H9 (cell line): ENCODE measurements at regions not wholly inside any gene's neighbourhood (a gene's known extent, or its start where the extent isn't known, plus 50 kb on each side); places are given as distances from the start of the nearest gene placed in this dataset.

Source experiments
- DNase-seq: peaks from one replicate; pipeline ENCODE4 v3.0.0-alpha.2; 2017
- H2AFZ ChIP-seq: one replicate; pipeline ENCODE4 v1.6.1; 2013; ENCODE audit warnings: mild to moderate bottlenecking, low read length, control low read depth, moderate library complexity
- H2AK5ac ChIP-seq: 2 replicates; pipeline ENCODE4 v1.6.1; 2013; ENCODE audit warnings: low read length, control low read depth, mixed read lengths; ENCODE audit not compliant: insufficient read length
- H2BK120ac ChIP-seq: one replicate; pipeline ENCODE4 v1.6.1; 2013; ENCODE audit warnings: low read depth, mild to moderate bottlenecking, low read length, control low read depth, inconsistent platforms; ENCODE audit not compliant: poor library complexity, severe bottlenecking
- H2BK12ac ChIP-seq: 2 replicates; pipeline ENCODE4 v1.6.1; 2013; ENCODE audit warnings: low read length, control low read depth, mixed read lengths, low read depth; ENCODE audit not compliant: insufficient read length
- H2BK15ac ChIP-seq: 2 replicates; pipeline ENCODE4 v1.6.1; 2013; ENCODE audit warnings: low read depth, low read length, control low read depth
- H2BK20ac ChIP-seq: one replicate; pipeline ENCODE4 v1.6.1; 2013; ENCODE audit warnings: low read depth, mild to moderate bottlenecking, low read length, control low read depth, inconsistent platforms; ENCODE audit not compliant: poor library complexity, severe bottlenecking
- H2BK5ac ChIP-seq: 2 replicates; pipeline ENCODE4 v1.6.1; 2013; ENCODE audit warnings: low read length, control low read depth, mixed read lengths; ENCODE audit not compliant: insufficient read length
- H3K14ac ChIP-seq: 2 replicates; pipeline ENCODE4 v1.6.1; 2013; ENCODE audit warnings: low read length, control low read depth; ENCODE audit not compliant: insufficient read depth
- H3K18ac ChIP-seq: 2 replicates; pipeline ENCODE4 v1.6.1; 2013; ENCODE audit warnings: low read depth, mild to moderate bottlenecking, mixed read lengths, low read length, control low read depth; ENCODE audit not compliant: insufficient read length
- H3K23ac ChIP-seq: 2 replicates; pipeline ENCODE4 v1.6.1; 2013; ENCODE audit warnings: low read length, control low read depth, mixed read lengths, low read depth; ENCODE audit not compliant: insufficient read length
- H3K23me2 ChIP-seq: 2 replicates; pipeline ENCODE4 v1.6.1; 2013; ENCODE audit warnings: low read depth, mild to moderate bottlenecking, mixed read lengths, low read length, control low read depth; ENCODE audit not compliant: insufficient read length, poor library complexity, severe bottlenecking
- H3K27ac ChIP-seq: 2 replicates; pipeline ENCODE4 v1.5.1; 2013; ENCODE audit warnings: low read length, control low read depth, mixed read lengths, low read depth; ENCODE audit not compliant: insufficient read length
- H3K27me3 ChIP-seq: 2 replicates; pipeline ENCODE4 v1.6.1; 2013; ENCODE audit warnings: low read length, control low read depth, inconsistent platforms; ENCODE audit not compliant: insufficient read depth
- H3K4ac ChIP-seq: 2 replicates; pipeline ENCODE4 v1.6.1; 2013; ENCODE audit warnings: low read depth, mild to moderate bottlenecking, control low read depth, inconsistent platforms, low read length, moderate library complexity
- H3K4me1 ChIP-seq: 2 replicates; pipeline ENCODE4 v1.6.1; 2013; ENCODE audit warnings: low read length, control low read depth, inconsistent platforms; ENCODE audit not compliant: insufficient read depth
- H3K4me2 ChIP-seq: 2 replicates; pipeline ENCODE4 v1.6.1; 2013; ENCODE audit warnings: low read length, control low read depth, mixed read lengths; ENCODE audit not compliant: insufficient read length, insufficient read depth
- H3K56ac ChIP-seq: 2 replicates; pipeline ENCODE4 v1.6.1; 2013; ENCODE audit warnings: low read depth, mild to moderate bottlenecking, mixed read lengths, low read length, control low read depth; ENCODE audit not compliant: insufficient read length
- H3K79me1 ChIP-seq: 2 replicates; pipeline ENCODE4 v1.6.1; 2013; ENCODE audit warnings: low read depth, mild to moderate bottlenecking, moderate library complexity, low read length, control low read depth, inconsistent platforms; ENCODE audit not compliant: insufficient read depth, poor library complexity, severe bottlenecking
- H3K79me2 ChIP-seq: 2 replicates; pipeline ENCODE4 v1.6.1; 2013; ENCODE audit warnings: low read length, control low read depth, inconsistent platforms; ENCODE audit not compliant: insufficient read depth
- H3K9ac ChIP-seq: 2 replicates; pipeline ENCODE4 v1.6.1; 2013; ENCODE audit warnings: low read length, control low read depth, mixed read lengths; ENCODE audit not compliant: insufficient read length; ENCODE audit errors: extremely low read depth
- H3K9me3 ChIP-seq: one replicate; pipeline ENCODE4 v1.6.1; 2013; ENCODE audit warnings: low read depth, low read length, inconsistent platforms; ENCODE audit not compliant: control insufficient read depth
- H3T11ph ChIP-seq: one replicate; pipeline ENCODE4 v1.6.1; 2013; ENCODE audit warnings: mild to moderate bottlenecking, low read length, control low read depth, inconsistent platforms
- H4K20me1 ChIP-seq: one replicate; pipeline ENCODE4 v1.6.1; 2013; ENCODE audit not compliant: control insufficient read depth, insufficient read length, insufficient read depth
- H4K5ac ChIP-seq: 2 replicates; pipeline ENCODE4 v1.6.1; 2013; ENCODE audit warnings: low read depth, mild to moderate bottlenecking, mixed read lengths, low read length, control low read depth; ENCODE audit not compliant: insufficient read length
- H4K8ac ChIP-seq: replicated peaks from 2 replicates; pipeline ENCODE4 v1.6.1; 2013; ENCODE audit warnings: low read length, control low read depth, mixed read lengths, low read depth; ENCODE audit not compliant: insufficient read length
- H4K91ac ChIP-seq: 2 replicates; pipeline ENCODE4 v1.6.1; 2013; ENCODE audit warnings: low read depth, mild to moderate bottlenecking, moderate library complexity, mixed read lengths, low read length, control low read depth; ENCODE audit not compliant: insufficient read length
- H3K27ac Mint-ChIP-seq, 3 experiments: 2 replicates in 2 of 3; 3 replicates in 1 of 3; pipeline ENCODE4 v1.8.0; 2020 to 2021; ENCODE audit warnings: mixed read lengths in 3 of 3, mild to moderate bottlenecking in 1 of 3, moderate library complexity in 1 of 3
- H3K27me3 Mint-ChIP-seq: 2 replicates; pipeline ENCODE4 v1.8.0; 2021; ENCODE audit warnings: low read depth, mild to moderate bottlenecking, moderate library complexity, mixed read lengths
- H3K36me3 Mint-ChIP-seq, 3 experiments: 2 replicates in 2 of 3; 3 replicates in 1 of 3; pipeline ENCODE4 v1.8.0; 2020 to 2021; ENCODE audit warnings: low read depth in 3 of 3, mixed read lengths in 3 of 3; ENCODE audit not compliant: insufficient read depth in 1 of 3
- H3K4me1 Mint-ChIP-seq, 2 experiments: 2 replicates each; pipeline ENCODE4 v1.8.0; 2020; ENCODE audit warnings: mixed read lengths in 2 of 2
- H3K4me3 Mint-ChIP-seq, 2 experiments: 2 replicates in 1 of 2; 3 replicates in 1 of 2; pipeline ENCODE4 v1.8.0; 2020 to 2021; ENCODE audit warnings: mild to moderate bottlenecking in 2 of 2, mixed read lengths in 2 of 2, moderate library complexity in 1 of 2
- H3K9me3 Mint-ChIP-seq, 2 experiments: 2 replicates in 1 of 2; 3 replicates in 1 of 2; pipeline ENCODE4 v1.8.0; 2020; ENCODE audit warnings: mild to moderate bottlenecking in 2 of 2, mixed read lengths in 2 of 2, moderate library complexity in 1 of 2
- CTCF ChIP-seq: fragments of 200-600 bp; sonication (generic); conservative IDR thresholded peaks from 3 replicates; pipeline ENCODE4 v1.8.0; 2021; ENCODE audit warnings: antibody characterized with exemption, mild to moderate bottlenecking
- whole genome bisulfite sequencing: extraction: QIAGEN DNeasy Blood & Tissue Kit; methylation state at CpG from one replicate; pipeline ENCODE4 v1.1.7; 2013; ENCODE audit warnings: missing lambda C conversion rate, low lambda C conversion rate, mixed read lengths; ENCODE audit not compliant: insufficient read length; ENCODE audit errors: extremely low coverage; 5-methylcytosine and 5-hydroxymethylcytosine counted together

GRCh38 chr14:27012641-27013040 lies 414.8 kb upstream of the NOVA1 start:
- Histone ChIP-seq H3K79me1 (no peaks in the 10 kb centered on the region), H3K9me3 (no peaks in the 10 kb centered on the region), H2BK12ac (no peak overlapping the region), H4K20me1 (no peaks in the 10 kb centered on the region), H3K9ac (no peak overlapping the region), H3T11ph (no peak overlapping the region), H3K27ac (no peak overlapping the region), H4K5ac (no peak overlapping the region), H3K79me2 (no peaks in the 10 kb centered on the region), H2BK15ac (no peak overlapping the region), H3K23me2 (no peaks in the 10 kb centered on the region), H3K4me1 (no peaks in the 10 kb centered on the region), H3K14ac (no peak overlapping the region), H3K18ac (no peak overlapping the region), H3K4ac (no peak overlapping the region), H4K8ac (no peak overlapping the region), H3K23ac (no peak overlapping the region), H4K91ac (no peak overlapping the region), H2AK5ac (no peak overlapping the region), H3K56ac (no peak overlapping the region), H3K27me3 (no peaks in the 10 kb centered on the region), H2AFZ (no peak overlapping the region), H2BK5ac (no peak overlapping the region), H3K4me2 (no peak overlapping the region), H2BK120ac (no peak overlapping the region), H2BK20ac (no peak overlapping the region)
- no peak overlapping the region for H3K4me3 Mint-ChIP-seq
- no peak overlapping the region for H3K27ac Mint-ChIP-seq
- DNase-seq: no peak
- H3K4me1 Mint-ChIP-seq: no peaks in the 10 kb centered on the region
- H3K27me3 Mint-ChIP-seq: no peaks in the 10 kb centered on the region
- no peak for TF ChIP-seq CTCF
- peaks cover 0 to 10% (median 3%) of the 10 kb centered on the region in 3 experiments; a peak in 4 of 7 replicates for H3K36me3 Mint-ChIP-seq
- no CpG with 5 or more reads among the region's 3 CpGs for WGBS
- H3K9me3 Mint-ChIP-seq: peaks cover 4 to 8% of the 10 kb centered on the region in 2 experiments; a peak in 4 of 5 replicates
